PC-3 (cell line): ENCODE measurements at regions not wholly inside any gene's neighbourhood (a gene's known extent, or its start where the extent isn't known, plus 50 kb on each side); places are given as distances from the start of the nearest gene placed in this dataset.

Experiments used
- ATAC-seq: fragments of 200-7000 bp; cut with Tn5 transposase; 2 replicates; pipeline ENCODE4 v1.9.1; 2020; ENCODE audit warnings: mild to moderate bottlenecking, moderate library complexity
- BruUV-seq: library from RNA; stranded (reverse); fragments of 400-500 nt; replicated peaks from 2 replicates; lab custom pipeline; 2021; lab: Mats Ljungman, UMichigan
- CTCF ChIA-PET: fragments of 300-600 bp; sonication (Branson Sonifier 250); formaldehyde crosslinking; loops from one replicate; lab custom pipeline; 2022; ENCODE audit warnings: antibody characterized with exemption; lab: Charles Lee
- POLR2A ChIA-PET: fragments of 300-600 bp; sonication (Branson Sonifier 250); formaldehyde crosslinking; loops from one replicate; lab custom pipeline; 2022; ENCODE audit warnings: antibody characterized with exemption; ENCODE audit not compliant: unreplicated experiment; lab: Charles Lee
- DNase-seq: peaks from one replicate; pipeline ENCODE4 v3.0.0-alpha.2; 2015
- H2AFZ ChIP-seq: fragments of 300-600 bp; sonication (generic); 2 replicates; pipeline ENCODE4 v1.6.0; 2016; ENCODE audit warnings: antibody characterized with exemption, low read length
- H3F3A ChIP-seq: fragments of 300-600 bp; sonication (generic); one replicate; pipeline ENCODE4 v1.6.0; 2017; ENCODE audit warnings: antibody characterized with exemption, low read length, control low read depth, mild to moderate bottlenecking; ENCODE audit not compliant: unreplicated experiment
- H3K27ac ChIP-seq: fragments of 300-600 bp; sonication (generic); 2 replicates; pipeline ENCODE4 v1.5.1; 2016; ENCODE audit warnings: mild to moderate bottlenecking, low read length
- H3K27me3 ChIP-seq: fragments of 300-600 bp; sonication (generic); 2 replicates; pipeline ENCODE4 v1.6.1; 2016; ENCODE audit warnings: low read length, mixed read lengths
- H3K36me3 ChIP-seq: fragments of 300-600 bp; sonication (generic); 2 replicates; pipeline ENCODE4 v1.6.1; 2016; ENCODE audit warnings: low read depth, mixed run types, low read length, mixed read lengths
- H3K4me1 ChIP-seq: fragments of 300-600 bp; sonication (generic); 2 replicates; pipeline ENCODE4 v1.5.1; 2016; ENCODE audit warnings: low read length; ENCODE audit not compliant: insufficient read depth
- H3K4me2 ChIP-seq: fragments of 300-600 bp; sonication (generic); 2 replicates; pipeline ENCODE4 v1.6.0; 2016; ENCODE audit warnings: low read length
- H3K4me3 ChIP-seq: fragments of 300-600 bp; sonication (generic); 2 replicates; pipeline ENCODE4 v1.5.1; 2016; ENCODE audit warnings: mild to moderate bottlenecking, low read length, mixed read lengths
- H3K79me2 ChIP-seq: fragments of 300-600 bp; sonication (generic); 2 replicates; pipeline ENCODE4 v1.6.1; 2017; ENCODE audit warnings: low read length, mixed read lengths
- H3K9ac ChIP-seq: fragments of 300-600 bp; sonication (generic); 2 replicates; pipeline ENCODE4 v1.6.0; 2016; ENCODE audit warnings: mild to moderate bottlenecking, low read length
- H3K9me2 ChIP-seq: fragments of 300-600 bp; sonication (generic); replicated peaks from 2 replicates; pipeline ENCODE4 v1.6.1; 2016; ENCODE audit warnings: mixed run types, low read length, mixed read lengths
- H3K9me3 ChIP-seq: fragments of 300-600 bp; sonication (generic); 2 replicates; pipeline ENCODE4 v1.6.1; 2016; ENCODE audit warnings: low read length, mixed read lengths
- H4K20me1 ChIP-seq: fragments of 300-600 bp; sonication (generic); 2 replicates; pipeline ENCODE4 v1.6.1; 2016; ENCODE audit warnings: low read length, mixed read lengths
- EZH2 ChIP-seq: fragments of 300-600 bp; sonication (generic); IDR thresholded peaks from one replicate; pipeline ENCODE4 v1.6.1; 2017; ENCODE audit warnings: antibody characterized with exemption, mild to moderate bottlenecking, low read length; ENCODE audit not compliant: unreplicated experiment
- EZH2phosphoT487 ChIP-seq: fragments of 300-600 bp; sonication (generic); IDR thresholded peaks from 2 replicates; pipeline ENCODE4 v1.6.1; 2018; ENCODE audit warnings: mild to moderate bottlenecking, antibody characterized with exemption, low read length, borderline replicate concordance
- intact Hi-C: fragments of 100-400 bp; cut with micrococcal nuclease; formaldehyde crosslinking; loops from 2 replicates; pipeline ENCODE4 v1.9.0; 2023
- TF ChIP-seq, protein P1 (sequence below): fragments of 300-600 bp; sonication (generic); conservative IDR thresholded peaks from 2 replicates; pipeline ENCODE4 v1.5.1; 2017; ENCODE audit warnings: antibody characterized with exemption, low read depth, mild to moderate bottlenecking, low read length

DNA sequence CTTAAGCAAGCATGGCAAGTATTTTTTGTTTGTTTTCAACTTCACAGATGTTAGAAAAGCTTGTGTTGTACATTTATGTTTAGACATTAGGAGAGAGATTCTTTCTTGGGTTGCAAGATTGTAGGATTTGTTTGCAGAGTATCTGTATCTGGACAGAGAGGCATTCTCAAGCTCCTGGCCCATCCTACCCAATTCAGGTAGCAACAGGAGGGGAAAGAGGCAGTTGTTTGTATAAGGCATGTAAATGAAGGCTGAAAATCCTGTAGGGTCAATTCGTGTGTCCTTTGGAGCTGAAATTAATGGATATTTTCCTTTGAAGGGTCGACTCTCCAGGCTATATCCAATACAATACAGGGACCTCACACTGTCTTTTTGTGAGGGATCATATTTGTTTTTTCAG is 147.3 kb downstream of the KCNRG start:
- ATAC-seq (no peak), DNase-seq (no peak)
- Histone ChIP-seq H4K20me1 (no peaks in the 10 kb centered on the region), H3K4me3 (no peak overlapping the region), H3K36me3 (no peaks in the 10 kb centered on the region), H2AFZ (no peak overlapping the region), H3K27ac (no peak overlapping the region), H3K4me2 (no peak overlapping the region), H3K79me2 (no peaks in the 10 kb centered on the region), H3F3A (no peaks in the 10 kb centered on the region), H3K9me2 (no peaks in the 10 kb centered on the region), H3K9me3 (no peaks in the 10 kb centered on the region), H3K4me1 (no peaks in the 10 kb centered on the region; the same call in 1 of the 2 replicates), H3K27me3 (no peaks in the 10 kb centered on the region), H3K9ac (no peak overlapping the region)
- ChIA-PET POLR2A (no interaction called here), CTCF (no interaction called here)
- TF ChIP-seq EZH2phosphoT487 = no peak
- no peak for TF ChIP-seq EZH2
- TF ChIP-seq, protein P1, sequence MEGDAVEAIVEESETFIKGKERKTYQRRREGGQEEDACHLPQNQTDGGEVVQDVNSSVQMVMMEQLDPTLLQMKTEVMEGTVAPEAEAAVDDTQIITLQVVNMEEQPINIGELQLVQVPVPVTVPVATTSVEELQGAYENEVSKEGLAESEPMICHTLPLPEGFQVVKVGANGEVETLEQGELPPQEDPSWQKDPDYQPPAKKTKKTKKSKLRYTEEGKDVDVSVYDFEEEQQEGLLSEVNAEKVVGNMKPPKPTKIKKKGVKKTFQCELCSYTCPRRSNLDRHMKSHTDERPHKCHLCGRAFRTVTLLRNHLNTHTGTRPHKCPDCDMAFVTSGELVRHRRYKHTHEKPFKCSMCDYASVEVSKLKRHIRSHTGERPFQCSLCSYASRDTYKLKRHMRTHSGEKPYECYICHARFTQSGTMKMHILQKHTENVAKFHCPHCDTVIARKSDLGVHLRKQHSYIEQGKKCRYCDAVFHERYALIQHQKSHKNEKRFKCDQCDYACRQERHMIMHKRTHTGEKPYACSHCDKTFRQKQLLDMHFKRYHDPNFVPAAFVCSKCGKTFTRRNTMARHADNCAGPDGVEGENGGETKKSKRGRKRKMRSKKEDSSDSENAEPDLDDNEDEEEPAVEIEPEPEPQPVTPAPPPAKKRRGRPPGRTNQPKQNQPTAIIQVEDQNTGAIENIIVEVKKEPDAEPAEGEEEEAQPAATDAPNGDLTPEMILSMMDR = no peak
- intact Hi-C loops = loop anchor here (10.0 kb wide), 1 partner anchor 78 kb away; no protein-coding TSS in a partner anchor
- no TSS peak for BruUV-seq

DNA sequence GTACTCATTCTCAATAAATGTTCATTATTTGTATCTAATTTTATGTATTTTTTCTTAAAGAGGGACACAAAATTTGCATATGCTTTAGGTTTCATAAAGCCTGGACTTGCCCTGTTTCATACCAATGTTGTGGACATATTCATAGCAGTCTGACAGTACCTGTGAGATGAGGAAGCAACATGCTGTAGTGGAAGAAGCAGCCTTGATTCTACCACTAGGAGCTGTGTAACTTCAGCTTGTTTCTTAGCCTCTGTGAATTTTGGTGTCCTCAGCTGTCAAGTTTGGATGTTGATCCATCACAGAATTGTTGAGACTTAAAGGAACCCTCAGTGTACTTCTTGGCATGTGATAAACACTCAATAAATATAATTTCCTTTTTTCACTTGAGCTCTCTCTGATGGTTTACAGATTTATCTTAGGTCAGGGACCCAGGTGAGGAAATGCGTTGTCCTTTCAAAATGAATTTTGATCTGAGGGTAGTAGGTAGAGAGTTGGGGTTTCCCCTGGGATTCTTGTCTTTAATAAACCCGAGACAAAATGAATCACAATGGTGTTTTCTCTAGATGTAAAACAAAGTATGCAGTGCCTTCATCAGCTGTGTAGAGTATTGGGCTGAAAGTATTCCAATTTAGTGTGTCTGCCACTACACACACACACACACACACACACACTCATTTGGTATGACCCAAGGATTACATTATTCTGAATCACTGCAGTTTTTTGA is 152.1 kb downstream of the KCNRG start:
- TF ChIP-seq EZH2 (no peak), EZH2phosphoT487 (no peak)
- TF ChIP-seq, protein P1 = no peak
- no peaks in the 10 kb centered on the region for H3K4me1 ChIP-seq
- no peaks in the 10 kb centered on the region for H4K20me1 ChIP-seq
- no peaks in the 10 kb centered on the region for H3K9me3 ChIP-seq
- intact Hi-C loops = loop anchor here (10.0 kb wide), 1 partner anchor 83 kb away; no protein-coding TSS in a partner anchor
- H3K79me2 ChIP-seq = no peaks in the 10 kb centered on the region
- no peak overlapping the region for H3K4me2 ChIP-seq
- H3K9me2 ChIP-seq = no peaks in the 10 kb centered on the region
- H3K36me3 ChIP-seq = no peaks in the 10 kb centered on the region
- POLR2A ChIA-PET = interaction anchor here (0.7 kb wide), 1 partner anchor 9 kb away, joined by 4 read pairs; no protein-coding TSS in a partner anchor
- H2AFZ ChIP-seq = no peak overlapping the region
- H3F3A ChIP-seq = no peaks in the 10 kb centered on the region
- CTCF ChIA-PET = no interaction called here
- no peak overlapping the region for H3K9ac ChIP-seq
- ATAC-seq (no peak), DNase-seq (no peak)
- no TSS peak for BruUV-seq
- H3K27ac ChIP-seq = no peak overlapping the region
- H3K4me3 ChIP-seq = no peak overlapping the region
- H3K27me3 ChIP-seq = no peaks in the 10 kb centered on the region

DNA sequence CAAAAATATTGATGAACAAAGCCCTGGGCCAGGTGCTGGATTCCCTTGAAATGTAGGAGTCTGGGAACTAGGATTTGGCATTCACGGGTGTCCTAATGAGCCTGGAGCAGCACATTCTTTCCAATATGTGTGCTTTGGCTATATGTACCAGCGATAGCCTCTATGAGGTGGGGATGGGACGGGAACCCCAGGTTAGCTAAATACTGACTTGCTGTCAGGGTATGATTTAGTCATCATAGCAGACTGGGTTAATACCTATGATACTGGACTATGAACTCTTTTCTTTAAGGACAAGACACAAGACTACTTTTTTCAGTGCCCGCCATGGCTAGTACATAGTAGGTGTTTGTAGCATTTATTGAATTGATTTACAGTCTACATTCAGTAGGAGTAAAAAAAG is 152.7 kb downstream of the KCNRG start:
- no peaks in the 10 kb centered on the region for H3K27me3 ChIP-seq
- BruUV-seq = no TSS peak
- H3F3A ChIP-seq = no peaks in the 10 kb centered on the region
- ATAC-seq (no peak), DNase-seq (no peak)
- intact Hi-C loops = loop anchor here (10.0 kb wide), 1 partner anchor 83 kb away; no protein-coding TSS in a partner anchor
- H4K20me1 ChIP-seq = no peaks in the 10 kb centered on the region
- CTCF ChIA-PET = no interaction called here
- no peak overlapping the region for H3K27ac ChIP-seq
- TF ChIP-seq EZH2phosphoT487 (no peak), EZH2 (no peak)
- TF ChIP-seq, protein P1 = no peak
- H3K9me3 ChIP-seq = no peaks in the 10 kb centered on the region
- no peak overlapping the region for H3K4me2 ChIP-seq
- no peak overlapping the region for H3K4me3 ChIP-seq
- POLR2A ChIA-PET = no interaction called here
- H3K9ac ChIP-seq = no peak overlapping the region
- no peaks in the 10 kb centered on the region for H3K9me2 ChIP-seq
- H2AFZ ChIP-seq = no peak overlapping the region
- H3K36me3 ChIP-seq = no peaks in the 10 kb centered on the region
- no peaks in the 10 kb centered on the region for H3K79me2 ChIP-seq
- no peaks in the 10 kb centered on the region for H3K4me1 ChIP-seq
